Activated CD4-positive, alpha-beta memory T cell treated with anti-CD3 and anti-CD28 coated beads, Interleukin-2, amount 10 ng/mL, durations not matched to agents 7 days and 5 days (primary cell): ENCODE measurements at regions not wholly inside any gene's neighbourhood (a gene's known extent, or its start where the extent isn't known, plus 50 kb on each side); places are given as distances from the start of the nearest gene placed in this dataset.
"Not testable (repeated sequence)": the region's sequence is repeated elsewhere in the genome, so short reads cannot be mapped to it uniquely, and the experiment has no call there.

Experiments used
- CTCF ChIA-PET: fragments of 350-600 bp; sonication (Branson Sonifier 250); formaldehyde crosslinking; loops from one replicate; lab custom pipeline; 2021; ENCODE audit warnings: antibody characterized with exemption, inconsistent platforms; lab: Charles Lee
- POLR2A ChIA-PET: fragments of 350-600 bp; sonication (Branson Sonifier 250); formaldehyde crosslinking; loops from one replicate; lab custom pipeline; 2021; ENCODE audit warnings: antibody characterized with exemption; lab: Charles Lee
- DNase-seq: peaks from one replicate; pipeline ENCODE4 v3.0.0-alpha.2; 2020
- H3K27ac Mint-ChIP-seq: one replicate; pipeline ENCODE4 v1.8.0; 2021; ENCODE audit warnings: mild to moderate bottlenecking, mixed read lengths
- H3K27me3 Mint-ChIP-seq: one replicate; pipeline ENCODE4 v1.8.0; 2021; ENCODE audit warnings: mixed read lengths
- H3K36me3 Mint-ChIP-seq: one replicate; pipeline ENCODE4 v1.8.0; 2021; ENCODE audit warnings: low read depth, mixed read lengths
- H3K4me1 Mint-ChIP-seq: one replicate; pipeline ENCODE4 v1.8.0; 2021; ENCODE audit warnings: mixed read lengths
- H3K4me3 Mint-ChIP-seq: one replicate; pipeline ENCODE4 v1.8.0; 2021; ENCODE audit warnings: mild to moderate bottlenecking, mixed read lengths
- H3K9me3 Mint-ChIP-seq: one replicate; pipeline ENCODE4 v1.8.0; 2021; ENCODE audit warnings: mixed read lengths

DNA sequence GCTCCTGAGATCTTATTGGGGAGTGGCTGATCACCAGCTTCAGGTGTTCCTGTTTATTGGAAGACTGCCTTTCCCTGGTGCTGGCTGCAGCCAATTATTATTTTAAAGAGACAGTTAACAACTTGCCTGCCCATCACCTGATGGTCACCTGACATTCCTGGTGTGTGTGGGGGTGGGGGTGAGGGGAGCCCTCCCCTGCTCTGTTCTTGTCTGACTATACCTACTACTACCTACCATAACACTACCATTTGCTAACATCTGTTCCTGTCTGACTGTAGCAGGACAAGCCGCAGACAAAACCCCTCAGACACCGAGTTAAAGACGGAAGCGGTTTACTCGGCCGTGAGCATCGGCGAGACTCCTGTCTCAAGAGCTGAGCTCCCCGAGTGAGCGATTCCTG, 54.9 kb upstream of the NBPF3 start:
- CTCF ChIA-PET, result no interaction called here
- H3K36me3 Mint-ChIP-seq, result no peaks in the 10 kb centered on the region
- POLR2A ChIA-PET, result no interaction called here
- H3K4me3 Mint-ChIP-seq, result no peak overlapping the region
- no peak for DNase-seq
- no peak overlapping the region for H3K27ac Mint-ChIP-seq
- peaks cover 14% of the 10 kb centered on the region for H3K4me1 Mint-ChIP-seq
- peaks cover 20% of the 10 kb centered on the region for H3K27me3 Mint-ChIP-seq
- H3K9me3 Mint-ChIP-seq, result peaks cover 8% of the 10 kb centered on the region

DNA sequence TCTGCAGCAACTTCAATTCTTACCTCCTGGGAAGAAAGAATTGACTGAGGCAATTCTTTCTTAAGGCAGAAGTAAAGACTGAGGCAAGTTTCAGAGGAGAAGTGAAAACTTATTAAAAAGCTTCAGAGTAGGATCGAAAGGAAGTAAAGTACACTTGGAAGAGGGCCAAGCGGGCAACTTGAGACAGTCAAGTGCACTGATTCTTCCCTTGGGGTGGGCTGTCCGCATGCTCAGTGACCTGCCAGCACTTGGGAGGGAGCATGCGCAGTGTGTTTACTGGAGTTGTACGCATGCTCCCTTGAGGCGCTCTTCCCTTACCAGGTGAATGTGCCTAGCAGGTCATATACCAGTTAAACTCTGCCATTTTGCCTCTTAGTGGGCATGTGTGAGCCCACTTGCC, 55.3 kb upstream of the NBPF3 start:
- no peak for DNase-seq
- Mint-ChIP-seq H3K27me3 (peaks cover 20% of the 10 kb centered on the region), H3K36me3 (no peaks in the 10 kb centered on the region), H3K27ac (no peak overlapping the region), H3K9me3 (peaks cover 5% of the 10 kb centered on the region), H3K4me1 (peaks cover 10% of the 10 kb centered on the region), H3K4me3 (no peak overlapping the region)
- POLR2A ChIA-PET, result no interaction called here
- CTCF ChIA-PET, result no interaction called here

DNA sequence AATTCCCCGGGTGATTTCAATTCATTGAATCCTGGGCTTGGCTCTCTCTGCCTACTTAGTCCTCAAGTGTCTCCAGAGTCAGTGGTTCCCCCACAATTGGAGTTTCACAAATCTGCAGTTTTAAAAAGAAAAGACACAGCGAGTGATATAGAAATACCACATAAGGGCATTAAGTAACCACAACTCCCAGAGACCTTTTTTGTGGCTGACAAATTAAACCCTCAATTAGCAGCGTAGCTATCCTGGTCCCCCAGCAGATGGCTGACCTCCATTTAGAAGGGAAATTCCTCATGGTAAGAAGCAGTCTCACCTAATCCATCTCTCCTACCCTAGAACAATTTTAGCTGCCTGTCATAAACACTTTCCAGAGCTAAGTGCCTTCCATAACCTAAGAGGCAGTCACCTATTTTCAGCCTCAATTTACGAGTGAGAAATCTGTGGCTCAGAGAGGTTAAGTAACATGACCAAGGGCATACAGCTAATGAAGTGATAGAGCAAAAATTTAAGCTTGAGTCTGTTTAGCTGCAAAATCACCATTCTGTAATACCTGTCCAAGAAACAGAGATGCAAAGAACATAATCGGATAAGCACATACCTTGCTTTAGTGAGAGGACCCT, 56.0 kb upstream of the NBPF3 start:
- H3K9me3 Mint-ChIP-seq, result peaks cover 7% of the 10 kb centered on the region
- CTCF ChIA-PET, result interaction anchor here (0.9 kb wide), 1 partner anchor 16 kb away, joined by 3 read pairs; no protein-coding TSS in a partner anchor
- peaks cover 23% of the 10 kb centered on the region for H3K27me3 Mint-ChIP-seq
- no peak overlapping the region for H3K27ac Mint-ChIP-seq
- no peak for DNase-seq
- H3K36me3 Mint-ChIP-seq, result no peaks in the 10 kb centered on the region
- peaks cover 10% of the 10 kb centered on the region for H3K4me1 Mint-ChIP-seq
- no peak overlapping the region for H3K4me3 Mint-ChIP-seq
- POLR2A ChIA-PET, result no interaction called here

DNA sequence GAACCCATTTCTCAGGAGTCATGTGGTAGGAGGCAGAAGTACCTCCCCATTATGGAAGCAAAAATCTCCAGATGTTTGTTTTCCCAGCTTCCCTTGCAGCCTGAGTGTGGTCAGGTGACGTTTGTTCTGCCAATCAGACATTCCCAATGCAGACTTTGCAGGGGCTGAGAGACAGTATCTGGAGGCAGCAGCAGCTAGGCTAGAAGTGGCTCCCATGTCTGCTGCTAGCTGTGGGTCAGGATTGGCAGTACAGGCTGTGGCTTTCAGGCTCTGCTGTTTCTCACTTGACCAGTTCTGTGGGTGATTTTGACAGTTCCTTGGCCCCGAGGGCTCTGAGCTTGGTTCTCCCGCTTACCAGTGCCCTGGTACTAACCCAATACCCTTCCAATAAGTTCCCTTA, 58.6 kb upstream of the NBPF3 start:
- Mint-ChIP-seq H3K9me3 (peaks cover 7% of the 10 kb centered on the region), H3K27ac (no peak overlapping the region), H3K27me3 (peaks cover 23% of the 10 kb centered on the region), H3K4me3 (no peak overlapping the region), H3K4me1 (peaks cover 8% of the 10 kb centered on the region), H3K36me3 (no peaks in the 10 kb centered on the region)
- POLR2A ChIA-PET, result no interaction called here
- CTCF ChIA-PET, result interaction anchor here (1.5 kb wide), 1 partner anchor 149 kb away, joined by 5 read pairs; no protein-coding TSS in a partner anchor
- DNase-seq, result no peak

DNA sequence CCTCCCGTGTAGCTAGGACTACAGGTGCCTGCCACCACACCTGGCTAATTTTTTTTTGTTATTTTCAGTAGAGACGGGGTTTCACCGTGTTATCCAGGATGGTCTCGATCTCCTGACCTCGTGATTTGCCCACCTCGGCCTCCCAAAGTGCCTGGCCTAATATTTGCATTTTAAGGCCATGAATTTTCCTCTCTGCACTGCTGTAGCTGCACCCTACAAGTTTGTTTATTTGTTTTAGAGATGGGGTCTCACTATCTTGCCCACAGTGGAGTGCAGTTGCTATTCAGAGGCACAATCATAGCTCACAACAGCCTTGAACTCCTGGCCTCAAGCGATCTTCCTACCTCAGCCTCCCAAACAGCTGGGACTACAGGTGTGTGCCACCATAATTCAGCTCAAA, 59.8 kb upstream of the NBPF3 start:
- CTCF ChIA-PET, result interaction anchor here (1.3 to 1.5 kb wide), 2 partner anchors 12 to 148 kb away, joined by 4 to 5 read pairs; no protein-coding TSS in a partner anchor
- H3K4me1 Mint-ChIP-seq, H3K36me3 Mint-ChIP-seq, H3K9me3 Mint-ChIP-seq, H3K27ac Mint-ChIP-seq, DNase-seq, POLR2A ChIA-PET, H3K4me3 Mint-ChIP-seq: not testable (repeated sequence)
- peaks cover 19% of the 10 kb centered on the region for H3K27me3 Mint-ChIP-seq

DNA sequence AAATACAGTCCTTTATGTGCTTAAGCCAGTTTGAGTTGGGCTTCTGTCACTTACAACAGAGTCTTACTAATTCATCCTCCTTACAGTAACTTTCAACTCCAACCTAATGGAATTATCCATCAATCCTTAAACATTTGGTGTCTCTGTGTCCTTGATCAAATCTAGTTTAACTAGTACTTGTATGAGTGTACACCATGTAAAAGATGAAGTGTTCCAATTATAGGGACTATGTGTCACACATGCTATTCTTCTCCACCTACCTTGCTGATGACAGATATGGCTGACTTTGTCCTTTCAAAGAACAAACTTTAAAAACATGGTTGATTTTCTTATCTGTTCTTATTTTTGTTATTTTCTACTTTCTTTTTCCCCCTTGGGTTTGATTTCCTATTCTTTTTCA, 60.4 kb upstream of the NBPF3 start:
- no peak for DNase-seq
- H3K9me3 Mint-ChIP-seq, result peaks cover 7% of the 10 kb centered on the region
- no peak overlapping the region for H3K4me3 Mint-ChIP-seq
- H3K27me3 Mint-ChIP-seq, result peaks cover 15% of the 10 kb centered on the region
- H3K4me1 Mint-ChIP-seq, result peaks cover 7% of the 10 kb centered on the region
- CTCF ChIA-PET, result interaction anchor here (1.3 kb wide), 1 partner anchor 11 kb away, joined by 4 read pairs; no protein-coding TSS in a partner anchor
- POLR2A ChIA-PET, result no interaction called here
- no peak overlapping the region for H3K27ac Mint-ChIP-seq
- no peaks in the 10 kb centered on the region for H3K36me3 Mint-ChIP-seq

DNA sequence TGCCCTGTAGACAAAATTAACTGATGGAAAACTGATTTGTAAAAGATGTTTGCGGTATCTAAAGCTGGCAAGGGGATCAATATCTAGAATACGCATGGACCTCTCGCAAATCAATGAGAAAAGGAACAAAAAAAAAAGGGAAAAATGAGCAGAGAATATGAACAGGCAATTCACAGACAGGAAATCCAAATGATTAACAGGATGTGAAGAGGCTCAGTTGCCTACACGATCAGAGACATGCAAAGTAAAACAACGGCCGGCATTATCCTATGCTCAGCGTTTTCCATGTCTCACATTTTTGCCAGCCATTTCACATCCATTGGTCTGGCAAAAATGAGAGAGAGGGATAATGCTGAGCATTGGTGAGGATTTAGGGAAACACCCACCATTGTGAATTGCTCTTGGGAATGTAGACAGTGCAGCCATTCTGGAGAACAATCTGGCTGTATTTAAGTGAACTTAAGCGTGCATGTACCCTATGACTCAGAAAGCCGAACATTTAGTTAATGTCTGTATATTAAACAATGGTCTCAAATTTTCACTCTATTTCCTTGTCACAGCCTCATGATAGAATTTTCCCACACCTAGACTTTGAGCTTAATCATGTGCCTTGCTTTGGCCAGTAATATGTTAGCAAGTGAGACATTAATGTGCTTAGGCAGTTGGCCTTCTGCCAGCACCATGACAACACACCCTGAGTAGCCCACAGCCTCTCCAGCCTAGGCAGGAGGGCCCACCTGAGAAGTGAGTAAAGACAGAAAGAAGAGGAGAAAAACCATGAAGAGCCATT, 61.0 kb upstream of the NBPF3 start:
- ChIA-PET POLR2A (no interaction called here), CTCF (interaction anchor here (1.3 to 1.4 kb wide), 2 partner anchors 10 to 124 kb away, joined by 3 to 4 read pairs; no protein-coding TSS in a partner anchor)
- peaks cover 6% of the 10 kb centered on the region for H3K4me1 Mint-ChIP-seq
- no peaks in the 10 kb centered on the region for H3K36me3 Mint-ChIP-seq
- no peak for DNase-seq
- H3K27me3 Mint-ChIP-seq, result peaks cover 12% of the 10 kb centered on the region
- peaks cover 7% of the 10 kb centered on the region for H3K9me3 Mint-ChIP-seq
- H3K4me3 Mint-ChIP-seq, result no peak overlapping the region
- no peak overlapping the region for H3K27ac Mint-ChIP-seq

DNA sequence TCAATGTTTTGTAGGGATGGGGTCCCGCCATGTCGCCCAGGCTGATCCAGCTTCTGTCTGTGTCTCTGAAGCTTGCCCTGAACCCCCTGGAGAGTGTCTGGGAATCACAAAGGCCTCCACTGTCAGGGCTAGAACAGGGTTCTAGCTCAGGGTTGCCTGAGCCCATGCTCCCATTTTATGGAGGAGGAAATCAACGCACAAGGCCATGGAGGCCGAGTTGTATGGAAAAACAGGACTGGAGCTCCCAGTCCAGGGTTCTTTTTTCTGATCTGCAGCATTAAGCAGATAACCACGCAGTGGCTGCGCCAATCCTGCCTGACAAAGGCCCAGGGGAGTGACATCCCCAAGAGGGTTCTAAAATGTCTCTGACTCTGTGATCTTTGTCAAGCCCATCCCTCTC, 67.6 kb upstream of the NBPF3 start:
- H3K9me3 Mint-ChIP-seq, result no peaks in the 10 kb centered on the region
- H3K27ac Mint-ChIP-seq, result no peak overlapping the region
- H3K36me3 Mint-ChIP-seq, result no peaks in the 10 kb centered on the region
- POLR2A ChIA-PET, result no interaction called here
- no peak for DNase-seq
- H3K4me1 Mint-ChIP-seq, result peaks cover 9% of the 10 kb centered on the region
- H3K4me3 Mint-ChIP-seq, result no peak overlapping the region
- no peaks in the 10 kb centered on the region for H3K27me3 Mint-ChIP-seq
- CTCF ChIA-PET, result interaction anchor here (1.0 to 10.6 kb wide), 3 partner anchors 117 to 155 kb away, joined by 3 to 186 read pairs (median 109); no protein-coding TSS in a partner anchor

DNA sequence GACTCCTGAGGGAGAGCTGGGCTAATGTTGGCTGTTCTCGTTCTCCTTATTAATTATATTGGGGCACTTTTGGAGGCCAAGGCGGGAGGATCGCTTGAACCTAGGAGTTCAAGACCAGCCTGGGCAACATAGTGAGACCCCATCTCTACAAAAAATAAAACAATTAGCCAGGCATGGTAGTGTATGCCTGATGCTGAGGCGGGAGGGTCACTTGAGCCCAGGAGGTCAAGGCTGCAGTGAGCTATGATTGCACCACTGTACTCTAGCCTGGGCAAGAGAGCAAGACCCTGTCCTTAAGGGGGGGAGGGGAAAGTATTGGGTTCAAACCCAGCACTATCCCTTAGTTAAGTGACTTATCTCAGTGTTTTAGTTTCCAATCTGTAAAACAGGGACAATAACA, 70.0 kb upstream of the NBPF3 start:
- Mint-ChIP-seq H3K4me1 (peaks cover 9% of the 10 kb centered on the region), H3K9me3 (no peaks in the 10 kb centered on the region), H3K27ac (no peak overlapping the region), H3K4me3 (no peak overlapping the region), H3K27me3 (no peaks in the 10 kb centered on the region), H3K36me3 (no peaks in the 10 kb centered on the region)
- CTCF ChIA-PET, result interaction anchor here (0.6 to 10.6 kb wide), 7 partner anchors 99 to 803 kb away, joined by 3 to 186 read pairs (median 4); no protein-coding TSS in a partner anchor
- DNase-seq, result no peak
- POLR2A ChIA-PET, result no interaction called here

DNA sequence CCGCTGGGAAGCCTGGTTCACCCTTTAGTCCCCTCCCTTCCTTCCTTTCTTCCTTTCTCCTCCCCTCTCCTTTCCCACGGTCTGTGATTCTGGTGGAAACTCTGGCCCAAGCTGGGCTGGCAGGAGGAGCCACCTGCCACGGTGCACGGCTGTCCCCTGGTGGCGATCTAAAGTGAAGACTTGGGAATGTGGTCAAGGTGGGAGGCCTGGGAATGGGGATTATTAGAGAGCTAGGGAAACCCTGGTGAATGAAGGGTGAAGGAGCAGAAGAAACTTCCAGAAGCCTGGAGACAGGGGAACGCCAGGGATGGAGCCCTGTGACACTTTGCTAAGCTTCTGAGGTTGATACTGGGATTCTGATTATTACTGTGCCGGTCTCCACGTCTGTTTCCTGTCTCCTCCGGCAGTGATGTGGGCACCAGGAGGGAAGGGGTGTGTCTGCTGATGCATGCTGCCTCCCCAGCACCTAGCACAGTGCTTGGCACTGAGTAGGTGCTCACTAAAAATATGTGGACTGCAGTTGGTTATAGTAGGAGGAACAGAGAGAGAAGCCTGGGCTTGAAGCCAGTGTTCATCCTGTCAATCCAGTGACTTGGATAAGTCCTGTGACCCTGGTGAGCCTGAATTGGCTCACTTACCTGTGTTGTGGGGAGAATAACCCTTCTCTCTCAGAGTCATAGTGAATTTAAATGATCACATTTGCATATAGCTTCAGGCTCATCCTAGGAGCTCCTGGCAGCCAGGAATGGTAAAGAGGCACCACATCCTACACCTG, 71.2 kb upstream of the NBPF3 start:
- POLR2A ChIA-PET, result interaction anchor here (0.7 to 2.0 kb wide), 7 partner anchors 31 to 569 kb away, joined by 3 to 16 read pairs (median 3); no protein-coding TSS in a partner anchor
- Mint-ChIP-seq H3K4me3 (no peak overlapping the region), H3K27ac (no peak overlapping the region), H3K9me3 (no peaks in the 10 kb centered on the region), H3K4me1 (peaks cover 9% of the 10 kb centered on the region), H3K36me3 (no peaks in the 10 kb centered on the region), H3K27me3 (no peaks in the 10 kb centered on the region)
- peak; percentile 60 for DNase-seq
- CTCF ChIA-PET, result interaction anchor here (0.7 to 10.6 kb wide), 33 partner anchors 8 to 655 kb away, joined by 3 to 186 read pairs (median 4); no protein-coding TSS in a partner anchor

DNA sequence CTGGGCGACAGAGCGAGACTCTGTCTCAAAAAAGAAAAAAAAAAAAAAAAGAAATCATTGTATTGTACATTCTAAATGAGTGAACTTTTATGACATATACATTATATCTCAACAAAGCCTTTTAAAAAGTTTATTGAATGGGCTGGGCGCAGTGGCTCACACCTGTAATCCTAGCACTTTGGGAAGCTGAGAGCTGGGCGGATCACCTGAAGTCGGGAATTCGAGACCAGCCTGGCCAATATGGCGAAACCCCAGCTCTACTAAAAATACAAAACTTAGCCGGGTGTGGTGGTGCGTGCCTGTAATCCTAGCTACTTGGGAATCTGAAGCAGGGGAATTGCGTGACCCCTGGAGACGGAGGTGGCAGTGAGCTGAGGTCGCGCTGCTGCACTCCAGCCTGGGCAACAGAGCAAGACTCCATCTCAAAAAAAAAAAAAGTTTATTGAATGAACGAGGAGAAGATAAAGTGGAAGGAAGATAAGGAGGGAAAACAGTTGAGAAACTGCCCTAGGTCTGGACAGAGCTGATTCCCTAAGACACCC, 71.9 kb upstream of the NBPF3 start:
- not testable (repeated sequence) for H3K4me3 Mint-ChIP-seq

DNA sequence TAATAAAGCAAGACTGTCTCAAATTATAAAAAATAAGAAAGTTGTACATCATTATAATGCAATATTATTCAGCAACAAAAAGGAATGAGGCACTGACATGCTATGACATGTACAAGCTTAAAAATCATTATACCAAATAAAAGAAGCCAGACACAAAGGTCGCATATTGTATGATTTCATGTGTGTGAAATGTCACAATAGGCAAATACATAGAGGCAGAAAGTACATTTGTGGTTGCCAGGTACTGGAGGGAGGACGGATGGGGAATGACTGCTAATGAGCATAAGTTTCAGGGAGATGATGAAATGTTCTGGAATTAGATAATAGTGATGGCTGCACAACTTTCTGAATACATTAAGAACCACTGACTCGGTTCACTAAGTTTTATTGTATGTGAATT, 73.6 kb upstream of the NBPF3 start:
- H3K36me3 Mint-ChIP-seq, result no peaks in the 10 kb centered on the region
- H3K4me1 Mint-ChIP-seq, result peaks cover 9% of the 10 kb centered on the region
- H3K4me3 Mint-ChIP-seq, result no peak overlapping the region
- H3K27me3 Mint-ChIP-seq, result no peaks in the 10 kb centered on the region
- H3K27ac Mint-ChIP-seq, result no peak overlapping the region
- DNase-seq, result no peak
- ChIA-PET CTCF (interaction anchor here (0.8 to 10.6 kb wide), 6 partner anchors 10 to 149 kb away, joined by 3 to 186 read pairs (median 27); no protein-coding TSS in a partner anchor), POLR2A (interaction anchor here (1.3 kb wide), 1 partner anchor 23 kb away, joined by 3 read pairs; no protein-coding TSS in a partner anchor)
- no peaks in the 10 kb centered on the region for H3K9me3 Mint-ChIP-seq

More for the DNA sequence above, 71.9 kb upstream of the NBPF3 start:
- not testable (repeated sequence) for H3K9me3 Mint-ChIP-seq, H3K4me1 Mint-ChIP-seq, DNase-seq, H3K27me3 Mint-ChIP-seq, H3K36me3 Mint-ChIP-seq, H3K27ac Mint-ChIP-seq
- ChIA-PET CTCF (interaction anchor here (0.7 to 10.6 kb wide), 29 partner anchors 10 to 656 kb away, joined by 3 to 186 read pairs (median 6); no protein-coding TSS in a partner anchor), POLR2A (interaction anchor here (1.0 to 2.0 kb wide), 6 partner anchors 30 to 136 kb away, joined by 3 to 16 read pairs (median 4); no protein-coding TSS in a partner anchor)
